ENCODE measurements at regions not wholly inside any gene's neighbourhood (a gene's known extent, or its start where the extent isn't known, plus 50 kb on each side); places are given as distances from the start of the nearest gene placed in this dataset.
"Not testable (repeated sequence)": the region's sequence is repeated elsewhere in the genome, so short reads cannot be mapped to it uniquely, and the experiment has no call there.

DNA sequence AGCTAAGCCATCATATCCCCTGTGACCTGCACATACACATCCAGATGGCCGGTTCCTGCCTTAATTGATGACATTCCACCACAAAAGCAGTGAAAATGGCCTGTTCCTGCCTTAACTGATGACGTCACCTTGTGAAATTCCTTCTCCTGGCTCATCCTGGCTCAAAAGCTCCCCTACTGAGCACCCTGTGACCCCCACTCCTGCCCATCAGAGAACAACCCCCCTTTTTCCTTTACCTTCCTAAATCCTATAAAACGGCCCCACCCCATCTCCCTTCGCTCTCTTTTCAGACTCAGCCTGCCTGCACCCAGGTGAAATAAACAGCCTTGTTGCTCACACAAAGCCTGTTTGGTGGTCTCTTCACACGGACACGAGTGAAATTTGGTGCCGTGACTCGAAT, 543.8 kb upstream of the HTR2C start:
- TF ChIP-seq, protein P1, sequence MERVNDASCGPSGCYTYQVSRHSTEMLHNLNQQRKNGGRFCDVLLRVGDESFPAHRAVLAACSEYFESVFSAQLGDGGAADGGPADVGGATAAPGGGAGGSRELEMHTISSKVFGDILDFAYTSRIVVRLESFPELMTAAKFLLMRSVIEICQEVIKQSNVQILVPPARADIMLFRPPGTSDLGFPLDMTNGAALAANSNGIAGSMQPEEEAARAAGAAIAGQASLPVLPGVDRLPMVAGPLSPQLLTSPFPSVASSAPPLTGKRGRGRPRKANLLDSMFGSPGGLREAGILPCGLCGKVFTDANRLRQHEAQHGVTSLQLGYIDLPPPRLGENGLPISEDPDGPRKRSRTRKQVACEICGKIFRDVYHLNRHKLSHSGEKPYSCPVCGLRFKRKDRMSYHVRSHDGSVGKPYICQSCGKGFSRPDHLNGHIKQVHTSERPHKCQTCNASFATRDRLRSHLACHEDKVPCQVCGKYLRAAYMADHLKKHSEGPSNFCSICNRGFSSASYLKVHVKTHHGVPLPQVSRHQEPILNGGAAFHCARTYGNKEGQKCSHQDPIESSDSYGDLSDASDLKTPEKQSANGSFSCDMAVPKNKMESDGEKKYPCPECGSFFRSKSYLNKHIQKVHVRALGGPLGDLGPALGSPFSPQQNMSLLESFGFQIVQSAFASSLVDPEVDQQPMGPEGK (CRISPR knock-in tag; IDR thresholded peaks at IDR 0.05): not testable (repeated sequence)
- not testable (repeated sequence) for TF ChIP-seq TSC22D2 (CRISPR knock-in tag; IDR thresholded peaks at IDR 0.05; ENCODE audit: borderline replicate concordance); GABPA (IDR thresholded peaks at IDR 0.05; ENCODE audit: low read depth, low read length); GABPA (CRISPR knock-in tag; IDR thresholded peaks at IDR 0.05; ENCODE audit: low read depth); FOXK2 (IDR thresholded peaks at IDR 0.05); MXI1 (IDR thresholded peaks at IDR 0.05; ENCODE audit: borderline replicate concordance, low read depth, low read length); PHF5A (CRISPR knock-in tag; IDR thresholded peaks at IDR 0.05; ENCODE audit: low read depth, unreplicated experiment); BRCA1 (CRISPR knock-in tag; IDR thresholded peaks at IDR 0.05); TCF7 (IDR thresholded peaks at IDR 0.05; ENCODE audit: low read depth)
- TF ChIP-seq, protein P2, sequence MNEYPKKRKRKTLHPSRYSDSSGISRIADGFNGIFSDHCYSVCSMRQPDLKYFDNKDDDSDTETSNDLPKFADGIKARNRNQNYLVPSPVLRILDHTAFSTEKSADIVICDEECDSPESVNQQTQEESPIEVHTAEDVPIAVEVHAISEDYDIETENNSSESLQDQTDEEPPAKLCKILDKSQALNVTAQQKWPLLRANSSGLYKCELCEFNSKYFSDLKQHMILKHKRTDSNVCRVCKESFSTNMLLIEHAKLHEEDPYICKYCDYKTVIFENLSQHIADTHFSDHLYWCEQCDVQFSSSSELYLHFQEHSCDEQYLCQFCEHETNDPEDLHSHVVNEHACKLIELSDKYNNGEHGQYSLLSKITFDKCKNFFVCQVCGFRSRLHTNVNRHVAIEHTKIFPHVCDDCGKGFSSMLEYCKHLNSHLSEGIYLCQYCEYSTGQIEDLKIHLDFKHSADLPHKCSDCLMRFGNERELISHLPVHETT (CRISPR knock-in tag; conservative IDR thresholded peaks at IDR 0.05): not testable (repeated sequence)
- TF ChIP-seq, protein P3, sequence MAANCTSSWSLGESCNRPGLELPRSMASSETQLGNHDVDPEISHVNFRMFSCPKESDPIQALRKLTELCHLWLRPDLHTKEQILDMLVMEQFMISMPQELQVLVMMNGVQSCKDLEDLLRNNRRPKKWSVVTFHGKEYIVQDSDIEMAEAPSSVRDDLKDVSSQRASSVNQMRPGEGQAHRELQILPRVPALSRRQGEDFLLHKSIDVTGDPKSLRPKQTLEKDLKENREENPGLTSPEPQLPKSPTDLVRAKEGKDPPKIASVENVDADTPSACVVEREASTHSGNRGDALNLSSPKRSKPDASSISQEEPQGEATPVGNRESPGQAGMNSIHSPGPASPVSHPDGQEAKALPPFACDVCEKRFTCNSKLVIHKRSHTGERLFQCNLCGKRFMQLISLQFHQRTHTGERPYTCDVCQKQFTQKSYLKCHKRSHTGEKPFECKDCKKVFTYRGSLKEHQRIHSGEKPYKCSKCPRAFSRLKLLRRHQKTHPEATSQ (CRISPR knock-in tag; IDR thresholded peaks at IDR 0.05; ENCODE audit: borderline replicate concordance): not testable (repeated sequence)
- TF ChIP-seq, protein P4, sequence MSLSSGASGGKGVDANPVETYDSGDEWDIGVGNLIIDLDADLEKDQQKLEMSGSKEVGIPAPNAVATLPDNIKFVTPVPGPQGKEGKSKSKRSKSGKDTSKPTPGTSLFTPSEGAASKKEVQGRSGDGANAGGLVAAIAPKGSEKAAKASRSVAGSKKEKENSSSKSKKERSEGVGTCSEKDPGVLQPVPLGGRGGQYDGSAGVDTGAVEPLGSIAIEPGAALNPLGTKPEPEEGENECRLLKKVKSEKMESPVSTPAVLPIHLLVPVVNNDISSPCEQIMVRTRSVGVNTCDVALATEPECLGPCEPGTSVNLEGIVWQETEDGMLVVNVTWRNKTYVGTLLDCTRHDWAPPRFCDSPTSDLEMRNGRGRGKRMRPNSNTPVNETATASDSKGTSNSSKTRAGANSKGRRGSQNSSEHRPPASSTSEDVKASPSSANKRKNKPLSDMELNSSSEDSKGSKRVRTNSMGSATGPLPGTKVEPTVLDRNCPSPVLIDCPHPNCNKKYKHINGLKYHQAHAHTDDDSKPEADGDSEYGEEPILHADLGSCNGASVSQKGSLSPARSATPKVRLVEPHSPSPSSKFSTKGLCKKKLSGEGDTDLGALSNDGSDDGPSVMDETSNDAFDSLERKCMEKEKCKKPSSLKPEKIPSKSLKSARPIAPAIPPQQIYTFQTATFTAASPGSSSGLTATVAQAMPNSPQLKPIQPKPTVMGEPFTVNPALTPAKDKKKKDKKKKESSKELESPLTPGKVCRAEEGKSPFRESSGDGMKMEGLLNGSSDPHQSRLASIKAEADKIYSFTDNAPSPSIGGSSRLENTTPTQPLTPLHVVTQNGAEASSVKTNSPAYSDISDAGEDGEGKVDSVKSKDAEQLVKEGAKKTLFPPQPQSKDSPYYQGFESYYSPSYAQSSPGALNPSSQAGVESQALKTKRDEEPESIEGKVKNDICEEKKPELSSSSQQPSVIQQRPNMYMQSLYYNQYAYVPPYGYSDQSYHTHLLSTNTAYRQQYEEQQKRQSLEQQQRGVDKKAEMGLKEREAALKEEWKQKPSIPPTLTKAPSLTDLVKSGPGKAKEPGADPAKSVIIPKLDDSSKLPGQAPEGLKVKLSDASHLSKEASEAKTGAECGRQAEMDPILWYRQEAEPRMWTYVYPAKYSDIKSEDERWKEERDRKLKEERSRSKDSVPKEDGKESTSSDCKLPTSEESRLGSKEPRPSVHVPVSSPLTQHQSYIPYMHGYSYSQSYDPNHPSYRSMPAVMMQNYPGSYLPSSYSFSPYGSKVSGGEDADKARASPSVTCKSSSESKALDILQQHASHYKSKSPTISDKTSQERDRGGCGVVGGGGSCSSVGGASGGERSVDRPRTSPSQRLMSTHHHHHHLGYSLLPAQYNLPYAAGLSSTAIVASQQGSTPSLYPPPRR (CRISPR knock-in tag; IDR thresholded peaks at IDR 0.05; ENCODE audit: borderline replicate concordance): not testable (repeated sequence)
